WTC11 (cell line): ENCODE measurements at regions not wholly inside any gene's neighbourhood (a gene's known extent, or its start where the extent isn't known, plus 50 kb on each side); places are given as distances from the start of the nearest gene placed in this dataset.

Source experiments
- JUN ChIP-seq: sonication (generic); formaldehyde crosslinking; IDR thresholded peaks from 2 replicates; pipeline ENCODE4 v1.8.0; 2023; ENCODE audit warnings: mild to moderate bottlenecking, missing genetic modification reagents
- NR3C1 ChIP-seq: sonication (generic); formaldehyde crosslinking; conservative IDR thresholded peaks from 2 replicates; pipeline ENCODE4 v1.8.1; 2023; ENCODE audit warnings: low read depth, mild to moderate bottlenecking, missing genetic modification reagents
- SP1 ChIP-seq: sonication (generic); formaldehyde crosslinking; conservative IDR thresholded peaks from 2 replicates; pipeline ENCODE4 v1.8.1; 2022; ENCODE audit warnings: missing genetic modification reagents
- ZNF232 ChIP-seq: sonication (generic); formaldehyde crosslinking; IDR thresholded peaks from 2 replicates; pipeline ENCODE4 v1.8.0; 2022; ENCODE audit warnings: mild to moderate bottlenecking, missing genetic modification reagents
- TF ChIP-seq, protein P1 (sequence below): fragments of 200-600 bp; IDR thresholded peaks from 2 replicates; pipeline ENCODE4 v1.8.0; 2022; ENCODE audit warnings: antibody characterized with exemption
- TF ChIP-seq, protein P2 (sequence below): sonication (generic); formaldehyde crosslinking; IDR thresholded peaks from 2 replicates; pipeline ENCODE4 v1.8.1; 2022; ENCODE audit warnings: mild to moderate bottlenecking, missing genetic modification reagents, moderate library complexity, borderline replicate concordance
- TF ChIP-seq, protein P3 (sequence below): sonication (generic); formaldehyde crosslinking; IDR thresholded peaks from 2 replicates; pipeline ENCODE4 v1.8.0; 2022; ENCODE audit warnings: mild to moderate bottlenecking, missing genetic modification reagents
- TF ChIP-seq, protein P4 (sequence below): sonication (generic); formaldehyde crosslinking; conservative IDR thresholded peaks from 2 replicates; pipeline ENCODE4 v1.8.1; 2022; ENCODE audit warnings: mild to moderate bottlenecking, missing genetic modification reagents
- TF ChIP-seq, protein P5 (sequence below): sonication (generic); formaldehyde crosslinking; IDR thresholded peaks from 2 replicates; pipeline ENCODE4 v1.8.1; 2022; ENCODE audit warnings: low read depth, missing genetic modification reagents, borderline replicate concordance

DNA sequence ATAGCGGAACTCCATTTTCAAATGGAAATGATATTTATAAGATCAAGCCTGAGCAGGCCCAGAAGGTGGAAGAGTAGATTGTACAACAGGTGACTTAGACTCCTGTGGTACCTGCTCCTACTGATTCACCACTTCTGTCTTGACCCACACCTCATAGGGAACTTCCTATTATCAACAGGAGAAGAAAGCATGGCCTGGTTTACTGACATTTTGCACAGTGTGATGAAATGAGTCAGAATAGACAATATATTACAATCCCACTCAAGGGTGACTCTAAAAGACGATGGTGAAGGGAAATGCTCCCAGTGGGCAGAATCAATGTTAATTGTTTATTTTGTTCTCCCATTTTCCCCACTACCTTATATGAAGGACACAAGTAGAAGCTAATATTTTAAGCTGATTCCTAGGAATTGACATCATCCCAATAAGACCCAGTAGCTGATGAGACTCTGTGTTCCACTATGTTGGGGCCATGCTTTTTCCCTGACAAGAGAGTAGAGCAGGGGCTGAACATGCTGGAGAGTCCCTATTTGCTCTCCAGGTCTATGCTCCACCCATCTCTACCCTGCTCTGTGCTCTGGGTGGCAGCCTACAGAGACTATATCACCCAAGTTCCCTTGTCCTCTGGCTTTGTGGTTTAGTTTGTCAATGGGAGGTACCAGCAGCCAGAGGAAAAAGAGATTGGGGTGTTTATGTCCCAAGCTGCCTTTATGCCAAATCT, 163.4 kb upstream of the FSTL4 start:
- TF ChIP-seq, protein P1, sequence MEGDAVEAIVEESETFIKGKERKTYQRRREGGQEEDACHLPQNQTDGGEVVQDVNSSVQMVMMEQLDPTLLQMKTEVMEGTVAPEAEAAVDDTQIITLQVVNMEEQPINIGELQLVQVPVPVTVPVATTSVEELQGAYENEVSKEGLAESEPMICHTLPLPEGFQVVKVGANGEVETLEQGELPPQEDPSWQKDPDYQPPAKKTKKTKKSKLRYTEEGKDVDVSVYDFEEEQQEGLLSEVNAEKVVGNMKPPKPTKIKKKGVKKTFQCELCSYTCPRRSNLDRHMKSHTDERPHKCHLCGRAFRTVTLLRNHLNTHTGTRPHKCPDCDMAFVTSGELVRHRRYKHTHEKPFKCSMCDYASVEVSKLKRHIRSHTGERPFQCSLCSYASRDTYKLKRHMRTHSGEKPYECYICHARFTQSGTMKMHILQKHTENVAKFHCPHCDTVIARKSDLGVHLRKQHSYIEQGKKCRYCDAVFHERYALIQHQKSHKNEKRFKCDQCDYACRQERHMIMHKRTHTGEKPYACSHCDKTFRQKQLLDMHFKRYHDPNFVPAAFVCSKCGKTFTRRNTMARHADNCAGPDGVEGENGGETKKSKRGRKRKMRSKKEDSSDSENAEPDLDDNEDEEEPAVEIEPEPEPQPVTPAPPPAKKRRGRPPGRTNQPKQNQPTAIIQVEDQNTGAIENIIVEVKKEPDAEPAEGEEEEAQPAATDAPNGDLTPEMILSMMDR: no peak
- TF ChIP-seq SP1 (CRISPR knock-in tag): no peak
- no peak for TF ChIP-seq NR3C1
- TF ChIP-seq, protein P2, sequence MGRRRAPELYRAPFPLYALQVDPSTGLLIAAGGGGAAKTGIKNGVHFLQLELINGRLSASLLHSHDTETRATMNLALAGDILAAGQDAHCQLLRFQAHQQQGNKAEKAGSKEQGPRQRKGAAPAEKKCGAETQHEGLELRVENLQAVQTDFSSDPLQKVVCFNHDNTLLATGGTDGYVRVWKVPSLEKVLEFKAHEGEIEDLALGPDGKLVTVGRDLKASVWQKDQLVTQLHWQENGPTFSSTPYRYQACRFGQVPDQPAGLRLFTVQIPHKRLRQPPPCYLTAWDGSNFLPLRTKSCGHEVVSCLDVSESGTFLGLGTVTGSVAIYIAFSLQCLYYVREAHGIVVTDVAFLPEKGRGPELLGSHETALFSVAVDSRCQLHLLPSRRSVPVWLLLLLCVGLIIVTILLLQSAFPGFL (CRISPR knock-in tag): no peak
- TF ChIP-seq ZNF232: no peak
- TF ChIP-seq, protein P3, sequence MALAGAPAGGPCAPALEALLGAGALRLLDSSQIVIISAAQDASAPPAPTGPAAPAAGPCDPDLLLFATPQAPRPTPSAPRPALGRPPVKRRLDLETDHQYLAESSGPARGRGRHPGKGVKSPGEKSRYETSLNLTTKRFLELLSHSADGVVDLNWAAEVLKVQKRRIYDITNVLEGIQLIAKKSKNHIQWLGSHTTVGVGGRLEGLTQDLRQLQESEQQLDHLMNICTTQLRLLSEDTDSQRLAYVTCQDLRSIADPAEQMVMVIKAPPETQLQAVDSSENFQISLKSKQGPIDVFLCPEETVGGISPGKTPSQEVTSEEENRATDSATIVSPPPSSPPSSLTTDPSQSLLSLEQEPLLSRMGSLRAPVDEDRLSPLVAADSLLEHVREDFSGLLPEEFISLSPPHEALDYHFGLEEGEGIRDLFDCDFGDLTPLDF (CRISPR knock-in tag): no peak
- TF ChIP-seq, protein P4, sequence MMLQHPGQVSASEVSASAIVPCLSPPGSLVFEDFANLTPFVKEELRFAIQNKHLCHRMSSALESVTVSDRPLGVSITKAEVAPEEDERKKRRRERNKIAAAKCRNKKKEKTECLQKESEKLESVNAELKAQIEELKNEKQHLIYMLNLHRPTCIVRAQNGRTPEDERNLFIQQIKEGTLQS: no peak
- no peak for TF ChIP-seq JUN (CRISPR knock-in tag)
- TF ChIP-seq, protein P5, sequence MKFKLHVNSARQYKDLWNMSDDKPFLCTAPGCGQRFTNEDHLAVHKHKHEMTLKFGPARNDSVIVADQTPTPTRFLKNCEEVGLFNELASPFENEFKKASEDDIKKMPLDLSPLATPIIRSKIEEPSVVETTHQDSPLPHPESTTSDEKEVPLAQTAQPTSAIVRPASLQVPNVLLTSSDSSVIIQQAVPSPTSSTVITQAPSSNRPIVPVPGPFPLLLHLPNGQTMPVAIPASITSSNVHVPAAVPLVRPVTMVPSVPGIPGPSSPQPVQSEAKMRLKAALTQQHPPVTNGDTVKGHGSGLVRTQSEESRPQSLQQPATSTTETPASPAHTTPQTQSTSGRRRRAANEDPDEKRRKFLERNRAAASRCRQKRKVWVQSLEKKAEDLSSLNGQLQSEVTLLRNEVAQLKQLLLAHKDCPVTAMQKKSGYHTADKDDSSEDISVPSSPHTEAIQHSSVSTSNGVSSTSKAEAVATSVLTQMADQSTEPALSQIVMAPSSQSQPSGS (CRISPR knock-in tag): no peak
